Rectal smooth muscle tissue (tissue), 1 donor: ENCODE measurements at regions not wholly inside any gene's neighbourhood (a gene's known extent, or its start where the extent isn't known, plus 50 kb on each side); places are given as distances from the start of the nearest gene placed in this dataset.
"Not testable (repeated sequence)": the region's sequence is repeated elsewhere in the genome, so short reads cannot be mapped to it uniquely, and the experiment has no call there.

Experiments used
- H3K27ac ChIP-seq: one replicate; pipeline ENCODE4 v1.7.0; 2013; ENCODE audit warnings: low read depth, low read length, inconsistent platforms
- H3K27me3 ChIP-seq: one replicate; pipeline ENCODE4 v1.7.0; 2013; ENCODE audit warnings: low read length; ENCODE audit not compliant: control insufficient read depth, insufficient read depth
- H3K36me3 ChIP-seq: one replicate; pipeline ENCODE4 v1.7.0; 2013; ENCODE audit warnings: low read length; ENCODE audit not compliant: control insufficient read depth, insufficient read depth
- H3K4me1 ChIP-seq: one replicate; pipeline ENCODE4 v1.7.0; 2013; ENCODE audit warnings: low read length; ENCODE audit not compliant: control insufficient read depth, insufficient read depth
- H3K4me3 ChIP-seq: one replicate; pipeline ENCODE4 v1.7.0; 2013; ENCODE audit warnings: low read length
- H3K9ac ChIP-seq: one replicate; pipeline ENCODE4 v1.7.0; 2013; ENCODE audit warnings: low read length

DNA sequence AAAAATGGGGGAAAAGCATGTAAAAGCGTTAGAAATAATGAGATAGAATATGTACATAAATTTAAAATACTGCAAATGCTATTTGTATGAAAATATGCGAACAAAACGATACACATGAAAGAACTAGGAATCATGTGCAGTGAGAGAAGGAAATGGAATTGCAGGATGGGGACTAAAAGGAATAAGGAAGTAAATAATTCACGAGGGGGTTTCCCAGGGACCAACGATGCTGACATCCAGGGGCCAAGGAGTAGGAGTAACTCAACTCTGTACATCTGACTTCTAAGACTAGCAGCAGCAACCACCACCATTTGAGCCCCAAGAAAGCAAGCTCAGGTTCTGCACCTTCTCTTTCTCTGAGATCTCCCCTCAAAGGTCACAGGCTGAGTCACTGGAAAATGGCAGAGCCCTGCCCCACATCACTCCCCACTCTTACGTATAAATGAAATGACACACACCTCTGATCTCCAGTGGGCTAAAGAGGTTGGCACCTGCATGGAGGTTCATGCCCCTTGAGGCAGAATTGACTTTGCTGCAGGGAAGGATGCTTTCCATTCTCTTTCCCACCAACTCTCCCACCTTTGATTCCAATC, 100.0 kb upstream of the DLG1 start:
- no peaks in the 10 kb centered on the region for H3K4me1 ChIP-seq
- no peak overlapping the region for H3K27ac ChIP-seq
- H3K36me3 ChIP-seq = no peaks in the 10 kb centered on the region
- no peaks in the 10 kb centered on the region for H3K27me3 ChIP-seq
- H3K9ac ChIP-seq = no peak overlapping the region
- H3K4me3 ChIP-seq = no peak overlapping the region

DNA sequence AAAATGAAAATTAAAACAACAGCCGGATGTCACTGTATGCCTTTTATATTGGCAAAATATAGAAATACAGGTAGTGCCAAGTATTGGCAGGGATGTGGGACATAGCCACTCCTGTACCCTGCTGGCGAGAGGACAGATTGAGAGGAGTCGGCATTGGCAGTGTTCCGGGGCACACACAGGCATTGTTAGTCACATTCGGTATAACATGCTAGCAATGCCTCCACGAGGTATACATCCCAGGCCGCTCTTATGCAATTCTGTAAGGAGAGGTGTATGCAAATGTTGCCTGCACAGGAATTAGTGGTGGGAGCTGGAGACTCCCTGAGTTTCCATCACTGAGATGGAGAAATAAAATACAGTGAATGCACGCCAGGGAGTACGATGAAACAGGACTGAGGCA, 99.4 kb upstream of the DLG1 start:
- no peaks in the 10 kb centered on the region for H3K4me1 ChIP-seq
- H3K27me3 ChIP-seq = no peaks in the 10 kb centered on the region
- no peak overlapping the region for H3K4me3 ChIP-seq
- no peaks in the 10 kb centered on the region for H3K36me3 ChIP-seq
- H3K27ac ChIP-seq = no peak overlapping the region
- H3K9ac ChIP-seq = no peak overlapping the region

- no peak overlapping the region for H3K27ac ChIP-seq
- H3K9ac ChIP-seq = no peak overlapping the region
- H3K4me3 ChIP-seq = no peak overlapping the region
- no peaks in the 10 kb centered on the region for H3K36me3 ChIP-seq
- H3K4me1 ChIP-seq = no peaks in the 10 kb centered on the region
- no peaks in the 10 kb centered on the region for H3K27me3 ChIP-seq
Observed at GRCh38 chr3:197394464-197395321, 96.3 kb upstream of the DLG1 start.

DNA sequence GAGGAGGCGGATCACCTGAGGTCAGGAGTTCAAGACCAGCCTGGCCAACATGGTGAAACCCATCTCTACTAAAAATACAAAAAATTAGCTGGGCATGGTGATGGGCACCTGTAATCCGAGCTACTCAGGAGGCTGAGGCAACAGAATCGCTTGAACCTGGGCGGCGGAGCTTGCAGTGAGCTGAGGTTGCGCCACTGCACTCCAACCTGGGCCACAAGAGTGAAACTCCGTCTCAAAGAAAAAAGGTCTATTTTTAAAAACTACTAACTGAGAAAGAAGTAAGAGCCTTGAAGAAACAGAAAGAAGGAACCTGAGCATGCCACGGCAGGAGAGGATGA, 95.7 kb upstream of the DLG1 start:
- not testable (repeated sequence) for H3K36me3 ChIP-seq, H3K4me1 ChIP-seq, H3K27ac ChIP-seq, H3K4me3 ChIP-seq, H3K27me3 ChIP-seq, H3K9ac ChIP-seq

DNA sequence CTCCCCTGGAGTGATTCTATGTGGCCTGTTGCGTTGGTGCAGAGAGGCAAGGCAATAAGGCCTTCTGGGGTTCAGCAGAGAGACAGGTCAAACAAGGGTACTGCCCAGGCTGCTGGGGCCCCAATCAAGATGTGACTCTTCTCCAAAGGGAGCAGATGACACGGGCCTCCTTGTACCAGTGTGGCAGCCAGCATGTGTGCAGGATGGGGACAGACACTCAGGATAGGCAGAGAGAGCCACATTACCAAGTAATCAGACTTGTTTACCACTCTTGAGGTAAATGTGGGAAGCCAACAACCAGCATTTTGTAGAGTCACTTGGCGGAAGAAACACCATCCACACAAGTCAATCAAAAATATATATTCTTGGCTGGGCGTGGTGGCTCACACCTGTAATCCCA, 95.3 kb upstream of the DLG1 start:
- Histone ChIP-seq H3K27ac (no peak overlapping the region), H3K27me3 (no peaks in the 10 kb centered on the region), H3K4me1 (no peaks in the 10 kb centered on the region), H3K9ac (no peak overlapping the region), H3K4me3 (no peak overlapping the region), H3K36me3 (no peaks in the 10 kb centered on the region)

GRCh38 chr3:197392961-197393360, 94.5 kb upstream of the DLG1 start:
- H3K4me1 ChIP-seq = no peaks in the 10 kb centered on the region
- no peaks in the 10 kb centered on the region for H3K36me3 ChIP-seq
- no peaks in the 10 kb centered on the region for H3K27me3 ChIP-seq
- no peak overlapping the region for H3K9ac ChIP-seq
- no peak overlapping the region for H3K4me3 ChIP-seq
- H3K27ac ChIP-seq = no peak overlapping the region

DNA sequence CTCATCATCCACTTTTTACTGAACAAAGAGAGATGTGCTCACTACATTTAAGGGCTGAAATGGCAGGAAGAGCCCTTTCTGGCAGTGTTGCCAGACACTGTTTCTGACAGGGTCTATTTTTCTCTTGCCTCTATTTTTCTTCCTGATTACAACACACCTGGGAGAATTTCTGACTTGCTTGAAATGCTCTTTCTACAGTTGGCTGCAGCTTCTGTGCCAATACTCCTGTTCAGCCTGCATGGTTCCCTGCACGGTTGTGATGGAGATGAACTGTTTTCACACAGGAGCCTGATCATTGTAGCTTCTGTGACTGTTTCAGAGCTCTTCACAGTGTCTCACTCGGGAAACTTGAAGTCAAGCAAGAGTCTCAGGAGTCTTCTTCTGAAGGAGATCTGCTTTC, 83.0 kb upstream of the DLG1 start:
- Histone ChIP-seq H3K4me1 (no peaks in the 10 kb centered on the region), H3K9ac (no peak overlapping the region), H3K4me3 (no peak overlapping the region), H3K27me3 (no peaks in the 10 kb centered on the region), H3K36me3 (no peaks in the 10 kb centered on the region), H3K27ac (no peak overlapping the region)

DNA sequence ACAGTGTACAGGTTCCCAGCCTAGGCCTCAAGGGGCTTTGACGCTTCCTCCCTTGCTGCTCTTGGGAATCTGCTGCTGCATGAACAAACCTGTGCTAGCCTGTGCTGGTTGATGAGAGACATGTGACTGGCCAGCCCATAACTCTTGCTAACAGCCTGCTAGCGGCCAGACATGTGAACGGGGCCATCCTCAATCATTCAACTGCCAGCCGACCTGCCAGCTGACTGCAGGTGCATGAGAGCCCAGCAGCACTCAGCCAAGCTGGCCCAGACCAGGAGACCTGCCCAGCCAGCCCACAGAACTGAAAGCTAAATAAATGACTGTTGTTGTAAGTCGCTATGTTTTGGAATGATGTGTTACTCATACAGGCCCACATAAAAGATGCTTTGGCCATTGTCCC, 82.4 kb upstream of the DLG1 start:
- H3K4me3 ChIP-seq = no peak overlapping the region
- no peaks in the 10 kb centered on the region for H3K27me3 ChIP-seq
- no peaks in the 10 kb centered on the region for H3K4me1 ChIP-seq
- H3K27ac ChIP-seq = no peak overlapping the region
- no peaks in the 10 kb centered on the region for H3K36me3 ChIP-seq
- no peak overlapping the region for H3K9ac ChIP-seq

DNA sequence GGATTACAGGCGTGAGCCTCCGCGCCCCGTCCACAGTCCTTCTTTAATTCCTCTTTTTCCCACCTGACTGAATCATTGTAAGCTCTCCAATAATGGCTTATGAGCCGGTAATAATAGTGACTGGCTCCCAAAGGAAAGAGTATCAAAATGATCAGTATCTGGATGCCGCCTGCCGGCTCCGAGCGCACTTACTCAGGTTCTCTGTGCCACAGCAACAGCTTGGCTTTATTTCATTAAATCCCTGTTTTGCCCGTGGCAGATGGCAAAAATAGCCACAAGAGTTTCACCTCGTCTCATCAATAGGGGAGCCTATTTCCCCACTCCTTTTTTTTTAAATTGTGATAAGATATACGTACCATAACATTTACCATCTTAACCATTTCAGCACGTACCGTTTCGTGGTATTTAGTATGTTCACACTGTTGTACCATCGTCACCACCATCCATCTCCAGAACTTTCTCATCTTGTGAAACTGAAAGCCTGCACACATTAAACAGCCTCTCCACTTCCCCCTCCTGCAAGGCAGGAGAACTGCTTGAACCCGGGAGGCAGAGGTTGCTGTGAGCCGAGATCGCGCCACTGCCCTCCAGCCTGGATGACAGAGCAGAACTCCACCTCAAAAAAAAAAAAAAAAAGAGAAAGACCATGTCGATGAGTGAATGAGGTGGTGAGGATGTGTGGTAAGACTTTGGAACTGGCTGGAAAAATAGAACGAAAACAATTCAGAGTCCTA, 80.7 kb upstream of the DLG1 start:
- no peak overlapping the region for H3K9ac ChIP-seq
- H3K27me3 ChIP-seq = no peaks in the 10 kb centered on the region
- H3K27ac ChIP-seq = no peak overlapping the region

GRCh38 chr3:197376735-197377555, 78.5 kb upstream of the DLG1 start:
- Histone ChIP-seq H3K27ac (no peak overlapping the region), H3K4me1 (no peaks in the 10 kb centered on the region), H3K9ac (no peak overlapping the region), H3K27me3 (no peaks in the 10 kb centered on the region), H3K36me3 (no peaks in the 10 kb centered on the region), H3K4me3 (no peak overlapping the region)

More for the DNA sequence above, 80.7 kb upstream of the DLG1 start:
- no peaks in the 10 kb centered on the region for H3K36me3 ChIP-seq
- H3K4me3 ChIP-seq = no peak overlapping the region
- H3K4me1 ChIP-seq = no peaks in the 10 kb centered on the region

- H3K27ac ChIP-seq = no peak overlapping the region
- no peak overlapping the region for H3K4me3 ChIP-seq
- no peaks in the 10 kb centered on the region for H3K36me3 ChIP-seq
- H3K9ac ChIP-seq = no peak overlapping the region
- H3K4me1 ChIP-seq = no peaks in the 10 kb centered on the region
- H3K27me3 ChIP-seq = no peaks in the 10 kb centered on the region
Observed at GRCh38 chr3:197376020-197376419, 77.6 kb upstream of the DLG1 start.

DNA sequence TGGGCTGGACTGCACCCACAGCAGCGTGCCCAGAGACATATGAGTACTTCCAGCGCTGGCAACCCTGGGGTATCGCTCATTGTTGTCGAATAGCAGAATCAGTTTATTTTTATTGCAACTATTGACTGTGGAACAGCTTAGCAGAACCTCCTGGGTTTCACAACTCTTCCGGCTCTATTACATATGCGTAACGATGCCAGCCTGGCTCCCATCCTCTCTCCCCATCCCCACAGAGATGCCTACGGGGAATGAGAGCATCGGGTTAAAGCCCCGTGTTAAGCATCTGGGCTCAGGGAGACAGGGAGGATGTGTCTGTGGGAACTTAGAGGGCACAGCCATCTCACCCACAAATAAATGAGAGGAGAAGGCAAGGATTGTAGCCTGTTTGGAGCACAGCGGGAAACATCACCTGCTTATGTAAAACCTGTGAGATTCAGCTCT, 76.6 kb upstream of the DLG1 start:
- Histone ChIP-seq H3K4me1 (no peaks in the 10 kb centered on the region), H3K27ac (no peak overlapping the region), H3K27me3 (no peaks in the 10 kb centered on the region), H3K4me3 (no peak overlapping the region), H3K36me3 (no peaks in the 10 kb centered on the region), H3K9ac (no peak overlapping the region)
